ENCODE measurements at regions not wholly inside any gene's neighbourhood (a gene's known extent, or its start where the extent isn't known, plus 50 kb on each side); places are given as distances from the start of the nearest gene placed in this dataset.

DNA sequence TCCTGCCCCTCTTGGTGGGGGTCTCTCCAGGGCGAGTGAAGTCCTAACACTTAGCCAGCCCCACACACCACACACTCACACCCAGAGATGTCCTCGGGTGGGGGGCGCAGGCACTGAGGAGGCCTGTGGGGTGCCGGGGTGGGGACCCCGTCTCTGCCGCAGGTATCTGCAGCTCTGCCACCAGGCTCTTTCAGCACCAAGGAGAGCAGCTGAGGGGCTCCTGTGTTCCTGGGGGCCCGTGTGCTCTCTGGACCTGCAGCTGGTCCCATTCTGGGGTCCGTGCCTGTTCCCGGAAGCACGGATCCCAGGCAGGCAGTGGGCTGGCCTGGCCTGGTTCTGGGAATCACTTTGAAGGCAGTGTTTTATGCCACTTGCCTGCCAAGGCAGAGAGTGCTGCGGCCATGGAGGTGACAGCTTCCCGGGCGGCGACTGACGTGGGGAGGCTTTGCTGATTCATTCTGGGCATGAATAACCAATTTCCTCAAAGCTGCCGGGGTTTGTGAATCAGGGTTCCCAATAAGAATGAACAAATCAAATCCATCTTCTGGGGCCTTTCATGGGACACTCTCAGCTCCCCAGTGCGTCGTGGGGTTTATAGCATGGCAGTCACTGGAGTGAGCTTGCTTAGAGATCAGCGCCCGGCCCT lies 54.4 kb upstream of the SLCO4A1 start:
- DNase-seq (ENCODE audit: extremely low spot score): no peak
- WGBS: 40% methylated on average over 20 of the region's 20 CpGs

DNA sequence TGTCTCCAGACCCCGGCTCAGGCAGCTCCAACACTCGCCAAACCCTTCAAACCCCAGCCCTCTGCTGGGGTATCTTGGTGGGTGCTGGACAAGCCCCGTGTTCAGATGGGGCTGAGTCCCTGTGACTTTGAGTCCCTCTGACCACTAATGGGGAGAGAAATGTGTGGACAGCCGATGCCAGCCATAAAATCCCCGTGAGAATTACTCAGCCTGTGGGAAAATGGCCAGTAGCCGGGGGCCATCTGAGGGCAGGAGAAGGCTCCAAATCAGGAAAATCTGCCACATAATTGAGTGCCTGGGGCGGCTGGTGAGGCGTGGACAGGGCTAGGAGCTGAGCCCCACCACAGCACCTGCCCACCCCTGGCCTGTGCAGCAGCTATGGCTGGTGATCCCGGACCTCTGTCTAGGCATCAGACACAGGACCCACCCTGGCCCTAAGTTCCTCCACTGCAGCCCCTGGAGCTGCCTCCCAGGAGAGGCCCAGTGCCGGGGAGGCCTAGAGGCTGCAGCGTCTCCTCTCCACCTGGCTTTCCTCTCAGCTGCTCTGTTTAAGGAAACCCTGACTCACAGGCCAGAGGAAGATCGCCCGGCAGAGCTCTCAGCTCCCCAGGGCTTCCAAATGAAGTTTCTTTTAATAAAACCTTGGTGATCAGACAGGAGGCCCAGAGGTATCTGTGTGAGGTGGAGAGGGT lies 53.7 kb upstream of the SLCO4A1 start:
- 61% methylated on average over 13 of the region's 13 CpGs for WGBS
- no peak for DNase-seq (ENCODE audit: extremely low spot score)
- H3K4me3 ChIP-seq (ENCODE audit: low read depth, low read length): no peak overlapping the region
- H3K27ac ChIP-seq (ENCODE audit: low read depth): no peak overlapping the region
- no peaks in the 10 kb centered on the region for H3K4me1 ChIP-seq (ENCODE audit: insufficient read depth)
- no peaks in the 10 kb centered on the region for H3K36me3 ChIP-seq (ENCODE audit: insufficient read depth)

More for the DNA sequence above, 54.4 kb upstream of the SLCO4A1 start:
- no peaks in the 10 kb centered on the region for H3K36me3 ChIP-seq (ENCODE audit: insufficient read depth)
- no peak overlapping the region for H3K4me3 ChIP-seq (ENCODE audit: low read depth, low read length)
- no peaks in the 10 kb centered on the region for H3K4me1 ChIP-seq (ENCODE audit: insufficient read depth)
- no peak overlapping the region for H3K27ac ChIP-seq (ENCODE audit: low read depth)

GRCh38 chr20:62589150-62589498 lies 53.2 kb upstream of the SLCO4A1 start:
- Histone ChIP-seq H3K27ac (ENCODE audit: low read depth) (no peak overlapping the region), H3K4me1 (ENCODE audit: insufficient read depth) (no peaks in the 10 kb centered on the region), H3K36me3 (ENCODE audit: insufficient read depth) (no peaks in the 10 kb centered on the region), H3K4me3 (ENCODE audit: low read depth, low read length) (no peak overlapping the region)
- 58% methylated on average over 9 of the region's 9 CpGs for WGBS
- DNase-seq (ENCODE audit: extremely low spot score): no peak

GRCh38 chr20:62589720-62590119 lies 52.6 kb upstream of the SLCO4A1 start:
- H3K4me1 ChIP-seq (ENCODE audit: insufficient read depth): no peaks in the 10 kb centered on the region
- WGBS: 85% methylated on average over 14 of the region's 14 CpGs
- no peaks in the 10 kb centered on the region for H3K36me3 ChIP-seq (ENCODE audit: insufficient read depth)
- no peak for DNase-seq (ENCODE audit: extremely low spot score)
- no peak overlapping the region for H3K4me3 ChIP-seq (ENCODE audit: low read depth, low read length)
- no peak overlapping the region for H3K27ac ChIP-seq (ENCODE audit: low read depth)

GRCh38 chr20:62590309-62591121 lies 51.8 kb upstream of the SLCO4A1 start:
- 61% methylated on average over 23 of the region's 23 CpGs for WGBS
- no peak overlapping the region for H3K4me3 ChIP-seq (ENCODE audit: low read depth, low read length)
- H3K4me1 ChIP-seq (ENCODE audit: insufficient read depth): no peaks in the 10 kb centered on the region
- no peak for DNase-seq (ENCODE audit: extremely low spot score)
- H3K36me3 ChIP-seq (ENCODE audit: insufficient read depth): no peaks in the 10 kb centered on the region
- H3K27ac ChIP-seq (ENCODE audit: low read depth): no peak overlapping the region

GRCh38 chr20:62591122-62591468 lies 51.2 kb upstream of the SLCO4A1 start:
- DNase-seq (ENCODE audit: extremely low spot score): no peak
- no peak overlapping the region for H3K27ac ChIP-seq (ENCODE audit: low read depth)
- H3K36me3 ChIP-seq (ENCODE audit: insufficient read depth): no peaks in the 10 kb centered on the region
- H3K4me1 ChIP-seq (ENCODE audit: insufficient read depth): no peaks in the 10 kb centered on the region
- no peak overlapping the region for H3K4me3 ChIP-seq (ENCODE audit: low read depth, low read length)
- WGBS: 77% methylated on average over 11 of the region's 11 CpGs

- Histone ChIP-seq H3K4me1 (ENCODE audit: insufficient read depth) (no peaks in the 10 kb centered on the region), H3K4me3 (ENCODE audit: low read depth, low read length) (no peak overlapping the region), H3K27ac (ENCODE audit: low read depth) (no peak overlapping the region), H3K36me3 (ENCODE audit: insufficient read depth) (no peaks in the 10 kb centered on the region)
- 89% methylated on average over 10 of the region's 10 CpGs for WGBS
- no peak for DNase-seq (ENCODE audit: extremely low spot score)
Measured at GRCh38 chr20:62591591-62591990, 50.7 kb upstream of the SLCO4A1 start.

Small RNA genes in the stretch of these regions (small RNA-seq; reads per million reads assigned to genes)
- 0.15 reads per million for gene MIR1-1
